ENCODE measurements at regions not wholly inside any gene's neighbourhood (a gene's known extent, or its start where the extent isn't known, plus 50 kb on each side); places are given as distances from the start of the nearest gene placed in this dataset.

GRCh38 chr18:29123706-29124530 lies 947.0 kb upstream of the CDH2 start:
- no peaks in the 10 kb centered on the region for H3K4me1 Mint-ChIP-seq
- no peak overlapping the region for H3K27ac ChIP-seq (ENCODE audit: low read length in 2 of 2)
- no peaks in the 10 kb centered on the region for H3K36me3 ChIP-seq (replicated peaks in 1 of 2; ENCODE audit: control extremely low read depth in 1 of 2, control insufficient read depth in 1 of 2, extremely low read depth in 1 of 2, insufficient read depth in 2 of 2, low read length in 1 of 2)
- CTCF ChIA-PET: no interaction called here
- ATAC-seq (ENCODE audit: low read depth) (no peak), DNase-seq (no peak)
- no peak for TF ChIP-seq CTCF (IDR thresholded peaks at IDR 0.05)
- no peak for TF ChIP-seq EZH2 (IDR thresholded peaks at IDR 0.05; ENCODE audit: borderline replicate concordance, insufficient read depth, low read depth, low read length, poor library complexity, severe bottlenecking)
- H3K4me3 Mint-ChIP-seq: no peak overlapping the region
- H3K4me2 ChIP-seq (replicated peaks; ENCODE audit: low read depth, low read length, poor library complexity, severe bottlenecking): no peak overlapping the region
- no CpG with 5 or more reads among the region's 1 CpG for WGBS (ENCODE audit: insufficient coverage)
- no peak overlapping the region for H2AFZ ChIP-seq (ENCODE audit: insufficient read depth, low read depth, low read length, poor library complexity, severe bottlenecking)
- H3K9me3 Mint-ChIP-seq (ENCODE audit: insufficient read depth): no peaks in the 10 kb centered on the region
- H3K4me1 ChIP-seq (ENCODE audit: control insufficient read depth in 2 of 2, insufficient read depth in 2 of 2, low read length in 2 of 2): no peaks in the 10 kb centered on the region
- intact Hi-C loops (cut with micrococcal nuclease): no loop called here
- no peak overlapping the region for H3K27ac Mint-ChIP-seq
- H3K27me3 Mint-ChIP-seq: no peaks in the 10 kb centered on the region
- POLR2A ChIA-PET: no interaction called here
- no peaks in the 10 kb centered on the region for H3K27me3 ChIP-seq (replicated peaks in 1 of 4; ENCODE audit: control extremely low read depth in 1 of 4, control insufficient read depth in 3 of 4, insufficient read depth in 4 of 4, low read length in 3 of 4)
- no peak overlapping the region for H3K4me3 ChIP-seq (ENCODE audit: control extremely low read depth in 1 of 5, extremely low read depth in 1 of 5, insufficient read depth in 1 of 5, low read depth in 2 of 5, low read length in 4 of 5)
- H4K20me1 ChIP-seq (ENCODE audit: control insufficient read depth, insufficient read depth, low read length, poor library complexity, severe bottlenecking): no peaks in the 10 kb centered on the region
- H3K9me3 ChIP-seq (ENCODE audit: control extremely low read depth in 1 of 3, control insufficient read depth in 2 of 3, insufficient read depth in 1 of 3, low read length in 2 of 3): no peaks in the 10 kb centered on the region
- no peaks in the 10 kb centered on the region for H3K79me2 ChIP-seq (ENCODE audit: control insufficient read depth, insufficient read depth, low read length)
- H3K9ac ChIP-seq (ENCODE audit: low read length): no peak overlapping the region

- no peaks in the 10 kb centered on the region for H3K27me3 ChIP-seq (replicated peaks in 1 of 4; ENCODE audit: control extremely low read depth in 1 of 4, control insufficient read depth in 3 of 4, insufficient read depth in 4 of 4, low read length in 3 of 4)
- Mint-ChIP-seq H3K27ac (no peak overlapping the region), H3K4me1 (no peaks in the 10 kb centered on the region), H3K4me3 (no peak overlapping the region), H3K27me3 (no peaks in the 10 kb centered on the region), H3K9me3 (ENCODE audit: insufficient read depth) (peaks cover 9% of the 10 kb centered on the region)
- ChIA-PET CTCF (no interaction called here), POLR2A (no interaction called here)
- H2AFZ ChIP-seq (ENCODE audit: insufficient read depth, low read depth, low read length, poor library complexity, severe bottlenecking): no peak overlapping the region
- H4K20me1 ChIP-seq (ENCODE audit: control insufficient read depth, insufficient read depth, low read length, poor library complexity, severe bottlenecking): no peaks in the 10 kb centered on the region
- no peak for DNase-seq
- intact Hi-C loops (cut with micrococcal nuclease): no loop called here
- TF ChIP-seq EZH2 (IDR thresholded peaks at IDR 0.05; ENCODE audit: borderline replicate concordance, insufficient read depth, low read depth, low read length, poor library complexity, severe bottlenecking) (no peak), CTCF (IDR thresholded peaks at IDR 0.05) (no peak)
- WGBS (ENCODE audit: insufficient coverage): 100% methylated on average over 1 of the region's 6 CpGs
- no peaks in the 10 kb centered on the region for H3K4me1 ChIP-seq (ENCODE audit: control insufficient read depth in 2 of 2, insufficient read depth in 2 of 2, low read length in 2 of 2)
- H3K79me2 ChIP-seq (ENCODE audit: control insufficient read depth, insufficient read depth, low read length): no peaks in the 10 kb centered on the region
- no peak overlapping the region for H3K4me3 ChIP-seq (ENCODE audit: control extremely low read depth in 1 of 5, extremely low read depth in 1 of 5, insufficient read depth in 1 of 5, low read depth in 2 of 5, low read length in 4 of 5)
- H3K27ac ChIP-seq (ENCODE audit: low read length in 2 of 2): no peak overlapping the region
- no peak for ATAC-seq (ENCODE audit: low read depth)
- H3K4me2 ChIP-seq (replicated peaks; ENCODE audit: low read depth, low read length, poor library complexity, severe bottlenecking): no peak overlapping the region
- no peaks in the 10 kb centered on the region for H3K36me3 ChIP-seq (replicated peaks in 1 of 2; ENCODE audit: control extremely low read depth in 1 of 2, control insufficient read depth in 1 of 2, extremely low read depth in 1 of 2, insufficient read depth in 2 of 2, low read length in 1 of 2)
- no peak overlapping the region for H3K9ac ChIP-seq (ENCODE audit: low read length)
- H3K9me3 ChIP-seq (ENCODE audit: control extremely low read depth in 1 of 3, control insufficient read depth in 2 of 3, insufficient read depth in 1 of 3, low read length in 2 of 3): no peaks in the 10 kb centered on the region
Observed at GRCh38 chr18:29104671-29105070, 927.7 kb upstream of the CDH2 start.

Measured in B cell (primary cell).